ENCODE measurements at regions not wholly inside any gene's neighbourhood (a gene's known extent, or its start where the extent isn't known, plus 50 kb on each side); places are given as distances from the start of the nearest gene placed in this dataset.

DNA sequence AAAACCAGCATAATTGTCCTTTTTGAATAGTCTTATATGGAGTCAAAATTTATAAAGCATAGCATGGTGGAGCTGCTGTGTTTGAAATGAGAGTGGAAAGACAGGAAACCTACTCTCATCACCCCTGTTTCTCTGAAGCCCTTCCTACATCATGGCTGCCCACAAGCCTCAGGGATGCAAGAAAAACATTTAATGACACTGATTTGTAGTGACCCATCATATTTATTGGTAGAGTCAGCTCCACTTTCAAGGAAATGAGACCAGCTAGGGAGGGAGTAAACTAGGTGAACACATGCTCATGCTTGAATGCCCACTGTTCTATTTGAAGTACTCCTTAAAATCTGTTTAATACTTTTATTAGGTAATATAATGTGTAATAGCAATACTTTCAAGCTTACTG lies 494.3 kb upstream of the KCNMB2 start:
- no peak for DNase-seq

DNA sequence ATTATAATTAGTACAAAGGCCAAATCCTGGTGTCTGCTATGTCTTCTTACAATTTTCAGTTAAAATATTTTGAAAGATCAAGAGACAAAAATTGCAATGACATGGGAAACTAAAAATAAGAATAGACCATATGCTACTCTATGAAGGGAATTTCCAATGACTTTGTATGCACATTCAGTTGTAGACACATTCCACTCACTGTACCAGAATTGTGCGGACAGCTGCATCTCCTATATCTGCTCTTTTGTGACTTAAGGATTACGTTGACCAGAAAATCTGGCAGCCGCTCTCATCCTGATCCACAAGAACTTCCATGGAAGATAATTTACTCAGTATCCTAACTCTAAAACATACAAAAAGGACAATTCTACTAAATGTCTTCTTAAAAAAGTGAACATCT lies 493.9 kb upstream of the KCNMB2 start:
- DNase-seq: no peak

- no peak for DNase-seq
Observed at GRCh38 chr3:178043084-178043483, 493.2 kb upstream of the KCNMB2 start.

GRCh38 chr3:178044320-178044719 lies 491.9 kb upstream of the KCNMB2 start:
- no peak for DNase-seq

DNA sequence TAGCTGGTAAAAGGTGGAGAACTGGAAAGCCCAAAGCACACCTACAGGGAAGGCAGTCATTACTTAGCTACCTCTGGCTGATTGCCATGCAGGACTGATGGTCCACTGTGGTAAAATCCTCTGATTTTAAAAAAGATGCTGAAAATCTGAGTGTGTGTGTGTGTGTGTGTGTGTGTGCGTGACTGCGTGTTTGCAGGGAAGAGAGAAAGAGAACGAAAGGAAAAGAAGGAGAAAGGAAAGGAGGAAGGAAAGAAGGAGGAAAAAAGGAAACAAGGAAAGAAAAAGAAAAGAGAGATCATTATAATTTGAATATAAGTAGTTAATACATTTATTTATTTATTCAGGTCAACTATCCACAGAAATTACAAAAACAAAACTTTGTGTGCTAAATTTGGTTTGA lies 488.7 kb upstream of the KCNMB2 start:
- DNase-seq: no peak

DNA sequence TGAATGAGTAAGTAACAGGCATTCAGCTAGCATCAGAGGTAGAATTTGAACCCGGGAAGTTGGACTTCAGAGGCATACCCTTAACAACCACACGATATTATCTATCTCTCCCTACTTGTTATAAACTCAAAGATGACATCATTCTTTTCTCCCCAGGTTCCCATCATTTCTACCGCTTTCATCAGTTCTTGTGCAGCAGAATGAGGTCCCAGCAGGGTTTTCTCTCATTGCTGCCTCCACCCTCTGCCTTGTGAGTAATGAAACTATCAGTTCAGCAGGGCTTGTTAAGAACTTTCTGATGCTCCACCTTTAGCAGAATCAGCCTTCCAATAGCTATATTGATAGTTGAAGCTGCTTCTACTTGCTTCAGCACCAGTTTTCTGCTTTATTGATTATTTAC lies 487.5 kb upstream of the KCNMB2 start:
- DNase-seq: no peak

GRCh38 chr3:178054471-178054870 lies 481.8 kb upstream of the KCNMB2 start:
- DNase-seq: no peak

DNA sequence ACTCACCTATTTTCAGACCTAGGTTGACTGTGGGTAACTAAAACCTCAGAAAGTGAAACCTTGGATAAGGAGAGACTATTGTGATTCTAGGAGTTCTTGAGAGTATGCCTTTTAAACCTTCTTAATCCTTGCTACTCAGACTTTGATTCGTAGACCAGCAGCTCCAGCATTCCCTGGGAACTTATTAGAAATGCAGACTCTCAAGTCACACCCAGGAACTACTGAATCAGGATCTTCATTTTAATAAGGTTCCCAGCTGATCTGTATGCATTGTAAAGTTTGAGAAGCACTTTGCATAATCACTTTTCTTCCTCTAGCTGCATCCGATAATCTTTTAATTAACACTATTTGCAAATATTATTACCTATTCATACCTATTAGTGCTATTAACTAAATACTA lies 480.3 kb upstream of the KCNMB2 start:
- DNase-seq: no peak

DNA sequence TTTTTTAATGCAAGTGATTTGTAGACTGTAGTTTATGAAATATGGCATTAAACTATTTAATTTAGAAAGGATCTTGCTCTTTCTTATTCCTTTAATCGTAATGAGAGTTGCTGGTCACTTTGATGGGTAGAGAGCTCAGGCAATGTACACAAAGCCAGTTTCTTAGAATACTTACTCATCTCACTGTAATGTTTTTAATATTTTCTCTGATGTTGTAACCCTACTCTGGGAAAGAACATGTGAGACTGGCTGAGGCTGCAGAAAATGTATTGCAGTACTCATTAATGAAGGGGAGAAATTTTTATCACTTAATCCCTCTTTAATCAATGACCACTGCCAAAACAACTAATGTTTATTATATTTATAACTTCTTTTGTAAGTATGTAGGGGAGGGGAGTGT lies 479.4 kb upstream of the KCNMB2 start:
- no peak for DNase-seq

DNA sequence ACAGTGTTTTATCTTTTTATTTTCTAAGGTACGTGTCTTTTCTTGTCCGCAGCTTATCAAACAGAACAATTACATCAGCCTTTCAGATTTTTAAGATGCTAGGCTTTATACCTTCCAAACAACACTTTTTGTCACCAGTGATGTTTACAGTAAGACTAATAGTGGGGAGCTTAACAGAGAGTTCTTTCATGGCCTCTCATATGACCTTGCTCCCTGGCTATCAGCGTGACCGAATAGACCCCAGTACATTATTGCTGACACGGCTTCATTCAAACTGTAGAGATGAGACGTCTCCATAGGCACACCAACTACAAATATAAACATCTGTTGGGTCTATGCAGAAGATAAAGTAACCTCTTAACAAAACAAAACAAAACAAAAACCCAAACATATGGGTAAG lies 477.6 kb upstream of the KCNMB2 start:
- no peak for DNase-seq

DNA sequence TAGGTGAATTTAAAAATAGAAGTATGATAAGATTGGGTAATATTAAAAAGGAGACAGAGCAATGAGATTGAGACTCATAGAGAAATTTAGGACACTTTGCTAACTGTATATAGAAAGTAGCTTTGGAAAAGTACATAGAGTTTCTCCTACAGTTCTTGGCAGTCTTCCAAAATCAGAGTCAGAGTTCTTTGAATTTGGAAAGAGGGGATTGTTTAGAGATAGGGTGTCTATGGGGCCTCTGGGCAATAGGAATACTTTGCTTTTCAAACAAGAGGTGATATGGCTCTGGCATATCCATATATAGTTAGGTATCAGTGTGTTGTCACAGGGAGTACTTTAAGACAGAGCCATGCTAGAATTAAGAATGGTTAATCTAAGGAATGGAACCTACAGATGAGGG lies 477.1 kb upstream of the KCNMB2 start:
- DNase-seq: no peak

DNA sequence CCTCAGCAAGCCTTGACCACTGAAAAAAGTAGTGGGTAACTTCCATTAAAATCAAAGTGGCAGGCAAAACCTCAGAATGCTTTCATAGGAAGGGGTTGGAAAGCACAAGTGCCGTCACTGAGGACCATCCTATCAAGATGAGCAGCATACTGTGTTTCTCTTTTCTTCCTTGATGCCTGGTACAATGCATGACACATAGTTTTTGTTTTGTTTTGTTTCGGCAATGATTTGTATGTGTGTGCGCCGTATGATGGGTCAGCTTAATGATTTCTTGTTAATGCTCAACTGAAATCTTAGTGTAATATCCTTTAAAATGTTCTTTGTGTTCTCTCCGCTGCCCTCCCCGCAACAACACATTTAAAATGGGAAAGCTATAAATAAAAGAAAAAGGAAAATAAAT lies 476.4 kb upstream of the KCNMB2 start:
- no peak for DNase-seq

- no peak for DNase-seq
Observed at GRCh38 chr3:178060407-178060806, 475.8 kb upstream of the KCNMB2 start.

GRCh38 chr3:178062126-178062525 lies 474.1 kb upstream of the KCNMB2 start:
- DNase-seq: no peak

DNA sequence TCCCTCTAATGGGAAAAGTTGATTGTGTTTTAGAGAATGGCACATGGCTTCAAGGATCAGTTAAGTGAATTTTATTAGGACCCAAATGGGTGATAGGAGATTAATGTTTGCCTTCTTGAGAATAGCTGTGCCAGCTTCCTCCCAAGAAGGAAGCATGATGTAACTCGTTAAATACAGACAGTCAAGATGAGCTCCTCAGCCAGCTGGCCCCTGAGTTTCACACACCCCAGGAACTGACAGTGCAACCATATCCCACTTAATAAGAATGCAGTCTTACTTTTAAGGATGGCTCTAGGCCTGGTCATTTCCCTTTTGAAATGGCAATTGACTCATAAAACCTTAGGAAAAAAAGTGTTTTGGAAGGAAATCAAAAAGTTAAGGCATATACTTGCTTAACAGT lies 472.8 kb upstream of the KCNMB2 start:
- DNase-seq: no peak

GRCh38 chr3:178067721-178068120 lies 468.5 kb upstream of the KCNMB2 start:
- DNase-seq: no peak

GRCh38 chr3:178072391-178073305 lies 463.6 kb upstream of the KCNMB2 start:
- DNase-seq: peak; percentile 45

- no peak for DNase-seq
Observed at GRCh38 chr3:178073366-178073765, 462.9 kb upstream of the KCNMB2 start.

GRCh38 chr3:178075344-178075743 lies 460.9 kb upstream of the KCNMB2 start:
- no peak for DNase-seq

DNA sequence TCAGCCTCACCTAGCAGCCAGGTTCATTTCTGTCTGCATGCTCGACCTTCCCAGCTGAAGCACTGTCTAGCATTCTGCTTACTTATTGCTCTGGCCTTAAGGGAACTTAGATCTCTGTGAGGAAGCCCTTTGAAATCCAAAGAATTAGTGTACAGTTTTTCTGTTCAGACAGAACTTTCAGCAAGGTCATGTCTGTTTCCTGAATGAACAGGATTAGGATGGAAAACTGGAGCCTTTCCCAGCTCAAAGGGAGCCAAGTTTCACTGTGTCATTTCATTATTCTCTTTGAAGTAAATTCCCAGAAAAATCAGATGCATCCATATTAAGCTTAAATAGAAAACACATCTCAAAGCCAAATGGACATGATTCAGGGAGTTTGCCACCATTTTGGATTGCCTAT lies 457.3 kb upstream of the KCNMB2 start:
- peak; percentile 86 for DNase-seq

DNA sequence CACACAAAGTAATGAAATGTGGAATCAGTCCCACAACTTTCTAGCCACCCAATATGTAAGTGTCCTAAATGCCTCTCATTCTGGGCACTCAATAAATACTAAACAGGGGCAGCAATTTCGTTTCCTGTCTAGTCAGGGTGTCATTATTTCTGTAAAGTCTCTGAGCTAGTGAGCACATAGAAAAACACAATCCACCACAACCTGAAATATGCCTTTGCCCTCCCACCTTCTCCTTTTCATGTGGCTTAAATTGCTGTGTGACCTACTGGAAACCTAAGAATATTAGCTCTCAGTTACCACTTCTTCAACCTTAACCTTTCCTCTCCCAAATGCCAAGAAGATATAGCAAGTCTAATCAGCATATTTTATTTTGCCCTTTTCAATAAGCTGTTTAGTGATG lies 456.3 kb upstream of the KCNMB2 start:
- DNase-seq: no peak

DNA sequence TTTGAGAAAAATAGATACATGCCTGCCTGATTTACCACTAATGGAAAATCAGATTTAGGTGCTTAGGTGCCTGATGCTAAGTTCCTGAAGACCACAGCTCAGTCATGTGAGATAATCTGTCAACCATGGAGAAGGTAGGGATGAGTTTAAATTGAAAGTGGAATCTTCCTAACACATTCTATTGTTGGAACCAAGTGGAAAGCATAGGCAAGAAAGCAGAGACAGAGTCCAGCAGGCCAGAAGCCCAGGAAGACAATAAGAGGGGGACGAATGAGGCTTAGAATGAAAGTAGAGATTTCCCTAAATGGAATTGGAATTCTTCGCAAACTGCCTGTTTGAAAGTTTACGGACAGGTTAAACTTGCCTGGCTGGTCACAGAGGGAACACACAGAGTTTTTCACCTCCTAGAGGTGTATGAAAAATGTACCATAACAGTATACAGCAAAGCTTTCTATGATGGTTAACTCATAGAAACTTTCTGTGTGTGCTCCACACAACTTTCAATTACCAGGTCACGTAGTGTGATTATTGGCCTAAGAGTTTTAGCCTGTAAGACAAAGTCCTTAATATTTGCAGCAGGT lies 453.8 kb upstream of the KCNMB2 start:
- no peak for DNase-seq

- no peak for DNase-seq
Observed at GRCh38 chr3:178083906-178084866, 452.1 kb upstream of the KCNMB2 start.

Measured in hindlimb muscle (tissue), 1 donor.